Chondrocyte (in vitro differentiated cells): ENCODE measurements at regions not wholly inside any gene's neighbourhood (a gene's known extent, or its start where the extent isn't known, plus 50 kb on each side); places are given as distances from the start of the nearest gene placed in this dataset.

Source experiments
- DNase-seq: peaks from one replicate; pipeline ENCODE4 v3.0.0; 2021; ENCODE audit warnings: mixed read lengths, low spot score
- H3K27ac Mint-ChIP-seq: one replicate; pipeline ENCODE4 v1.8.0; 2021; ENCODE audit warnings: mild to moderate bottlenecking, moderate library complexity, mixed read lengths; ENCODE audit not compliant: unreplicated experiment
- H3K27me3 Mint-ChIP-seq: 2 replicates; pipeline ENCODE4 v1.8.0; 2021; ENCODE audit warnings: low read depth, mixed read lengths
- H3K36me3 Mint-ChIP-seq: 2 replicates; pipeline ENCODE4 v1.8.0; 2021; ENCODE audit warnings: low read depth, mixed read lengths
- H3K4me1 Mint-ChIP-seq: 2 replicates; pipeline ENCODE4 v1.8.0; 2021; ENCODE audit warnings: low read depth, mild to moderate bottlenecking, mixed read lengths
- H3K4me3 Mint-ChIP-seq: one replicate; pipeline ENCODE4 v1.8.0; 2021; ENCODE audit warnings: mild to moderate bottlenecking, moderate library complexity, mixed read lengths; ENCODE audit not compliant: unreplicated experiment
- H3K9me3 Mint-ChIP-seq: 2 replicates; pipeline ENCODE4 v1.8.0; 2021; ENCODE audit warnings: low read depth, mixed read lengths
- TF ChIP-seq, protein P1 (sequence below): fragments of 200-600 bp; sonication (generic); IDR thresholded peaks from 2 replicates; pipeline ENCODE4 v1.5.0; 2021; ENCODE audit warnings: antibody characterized with exemption, mild to moderate bottlenecking, moderate library complexity

DNA sequence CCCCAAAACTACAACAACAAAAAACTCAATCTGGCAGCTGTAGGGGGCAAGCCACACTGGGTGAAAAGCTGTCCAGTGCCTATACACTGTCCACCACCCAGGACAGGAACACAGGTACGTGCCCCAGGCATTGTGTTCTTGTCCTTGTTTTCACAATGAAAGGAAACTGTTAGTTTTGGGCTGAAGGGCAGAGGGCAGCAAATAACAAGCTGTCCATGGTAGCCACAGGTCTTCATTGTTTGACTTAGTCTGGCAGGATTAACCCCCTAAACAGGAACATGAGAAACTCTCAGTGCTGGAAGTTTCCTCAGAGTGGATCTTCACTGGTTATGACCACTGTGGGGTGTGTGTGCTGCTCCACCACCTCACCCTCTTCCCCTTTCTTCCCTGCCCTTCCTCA, 224.6 kb upstream of the N4BP1 start:
- DNase-seq, result no peak
- TF ChIP-seq, protein P1, sequence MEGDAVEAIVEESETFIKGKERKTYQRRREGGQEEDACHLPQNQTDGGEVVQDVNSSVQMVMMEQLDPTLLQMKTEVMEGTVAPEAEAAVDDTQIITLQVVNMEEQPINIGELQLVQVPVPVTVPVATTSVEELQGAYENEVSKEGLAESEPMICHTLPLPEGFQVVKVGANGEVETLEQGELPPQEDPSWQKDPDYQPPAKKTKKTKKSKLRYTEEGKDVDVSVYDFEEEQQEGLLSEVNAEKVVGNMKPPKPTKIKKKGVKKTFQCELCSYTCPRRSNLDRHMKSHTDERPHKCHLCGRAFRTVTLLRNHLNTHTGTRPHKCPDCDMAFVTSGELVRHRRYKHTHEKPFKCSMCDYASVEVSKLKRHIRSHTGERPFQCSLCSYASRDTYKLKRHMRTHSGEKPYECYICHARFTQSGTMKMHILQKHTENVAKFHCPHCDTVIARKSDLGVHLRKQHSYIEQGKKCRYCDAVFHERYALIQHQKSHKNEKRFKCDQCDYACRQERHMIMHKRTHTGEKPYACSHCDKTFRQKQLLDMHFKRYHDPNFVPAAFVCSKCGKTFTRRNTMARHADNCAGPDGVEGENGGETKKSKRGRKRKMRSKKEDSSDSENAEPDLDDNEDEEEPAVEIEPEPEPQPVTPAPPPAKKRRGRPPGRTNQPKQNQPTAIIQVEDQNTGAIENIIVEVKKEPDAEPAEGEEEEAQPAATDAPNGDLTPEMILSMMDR, result no peak
- Mint-ChIP-seq H3K27me3 (no peaks in the 10 kb centered on the region), H3K4me3 (no peak overlapping the region), H3K36me3 (no peaks in the 10 kb centered on the region), H3K27ac (no peak overlapping the region), H3K4me1 (no peaks in the 10 kb centered on the region), H3K9me3 (no peaks in the 10 kb centered on the region)

DNA sequence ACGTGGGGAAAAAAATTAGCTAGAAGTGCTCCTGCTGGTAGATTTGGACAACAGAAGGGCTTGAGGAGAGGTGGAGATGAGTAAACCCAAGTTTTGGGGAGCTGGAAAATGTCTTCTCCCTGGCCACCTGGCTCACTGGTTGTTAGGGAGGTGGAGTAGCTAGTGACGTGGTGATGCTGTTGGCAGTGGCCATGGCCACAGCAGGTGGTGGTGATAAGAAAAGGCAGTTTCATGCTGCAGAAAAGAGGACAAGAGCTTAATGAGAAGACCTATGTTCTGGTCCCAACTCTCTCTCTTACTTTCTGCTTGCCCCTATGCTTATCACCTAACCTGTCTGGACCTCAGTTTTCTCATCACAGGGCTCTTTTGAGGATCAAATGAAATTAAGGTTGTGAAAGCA, 223.5 kb upstream of the N4BP1 start:
- H3K36me3 Mint-ChIP-seq, result no peaks in the 10 kb centered on the region
- no peaks in the 10 kb centered on the region for H3K9me3 Mint-ChIP-seq
- DNase-seq, result no peak
- H3K4me3 Mint-ChIP-seq, result no peak overlapping the region
- no peaks in the 10 kb centered on the region for H3K27me3 Mint-ChIP-seq
- H3K27ac Mint-ChIP-seq, result no peak overlapping the region
- H3K4me1 Mint-ChIP-seq, result no peaks in the 10 kb centered on the region
- TF ChIP-seq, protein P1, result no peak

DNA sequence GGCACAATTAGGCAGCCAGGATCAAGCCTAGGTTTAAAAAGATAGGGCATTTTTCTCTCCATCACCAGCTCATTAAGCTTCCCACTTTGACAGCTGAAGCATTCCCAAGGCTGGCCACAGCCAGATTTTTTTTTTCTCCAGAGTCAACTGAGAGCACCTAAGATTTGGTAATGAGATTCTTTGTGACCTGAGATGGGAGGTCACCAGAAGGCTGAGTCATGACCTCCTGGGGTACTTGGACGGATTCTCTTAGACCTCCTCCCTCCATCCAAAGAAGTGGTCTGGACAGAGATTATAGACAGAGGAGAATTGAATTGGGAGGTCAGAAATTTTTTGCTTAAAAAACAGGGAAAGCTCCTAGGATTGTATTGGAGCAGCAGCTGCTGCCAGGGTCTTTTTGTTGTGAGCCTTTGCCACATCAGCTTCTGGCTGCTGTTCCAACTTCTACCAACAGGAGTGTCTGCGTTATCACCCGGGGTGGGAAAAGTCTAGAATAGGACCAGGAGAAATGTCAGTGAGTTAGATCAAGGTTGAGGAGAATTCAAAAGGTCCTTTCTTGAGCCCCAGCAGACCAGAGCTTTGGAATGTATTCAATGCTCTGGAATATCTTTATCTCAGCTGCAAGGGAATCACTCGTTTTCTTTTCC, 221.2 kb upstream of the N4BP1 start:
- Mint-ChIP-seq H3K4me1 (no peaks in the 10 kb centered on the region), H3K36me3 (no peaks in the 10 kb centered on the region), H3K4me3 (no peak overlapping the region), H3K27me3 (no peaks in the 10 kb centered on the region), H3K27ac (no peak overlapping the region), H3K9me3 (no peaks in the 10 kb centered on the region)
- no peak for DNase-seq
- TF ChIP-seq, protein P1, result no peak

DNA sequence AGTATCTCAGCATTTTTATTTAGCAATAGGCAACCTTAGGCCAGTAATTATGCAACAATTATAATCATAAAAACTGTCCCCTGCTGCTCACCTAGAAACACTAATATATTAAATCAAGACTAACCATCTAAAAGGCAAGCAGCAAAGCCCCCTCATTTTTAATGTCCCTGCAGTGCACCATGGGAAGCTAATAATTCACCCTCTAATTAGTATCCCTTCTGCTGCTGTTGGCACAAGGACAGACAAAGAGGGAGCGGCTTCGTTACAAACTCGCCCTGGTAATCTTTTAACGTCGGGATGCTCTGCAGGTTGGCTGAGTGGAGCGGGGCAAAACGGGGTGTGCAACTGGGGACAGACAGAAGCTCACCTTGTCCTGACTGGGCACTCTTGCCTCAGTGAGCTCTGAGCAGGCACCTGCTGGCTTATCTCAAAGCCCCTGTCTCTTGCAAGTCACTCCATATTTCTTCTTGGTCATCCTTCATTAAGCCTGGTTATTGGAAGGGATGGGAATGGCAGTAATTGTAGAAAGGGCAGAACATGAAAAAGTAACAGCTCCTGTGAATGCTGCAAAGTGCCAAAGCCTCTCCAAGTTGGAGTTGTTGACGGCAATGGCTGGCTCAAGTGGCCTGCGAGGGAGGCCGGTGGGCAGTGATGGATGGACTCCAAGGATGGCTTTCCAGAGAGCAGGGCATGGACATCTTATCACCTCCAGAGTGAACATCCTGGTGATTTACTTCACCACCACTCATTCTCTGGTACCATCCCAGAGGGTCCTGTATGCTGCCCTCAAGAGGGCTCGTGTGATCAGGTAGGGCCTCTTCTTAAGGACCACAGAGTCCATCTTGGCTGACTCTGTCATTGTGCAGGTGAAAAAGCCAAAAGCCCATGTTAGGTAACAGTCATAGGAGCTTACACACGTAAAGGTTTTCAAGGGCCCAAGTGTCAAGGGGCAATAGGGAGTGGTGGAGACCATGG, 219.6 kb upstream of the N4BP1 start:
- Mint-ChIP-seq H3K27ac (no peak overlapping the region), H3K4me1 (no peaks in the 10 kb centered on the region), H3K36me3 (no peaks in the 10 kb centered on the region), H3K9me3 (no peaks in the 10 kb centered on the region), H3K27me3 (no peaks in the 10 kb centered on the region), H3K4me3 (no peak overlapping the region)
- TF ChIP-seq, protein P1, result no peak
- no peak for DNase-seq

DNA sequence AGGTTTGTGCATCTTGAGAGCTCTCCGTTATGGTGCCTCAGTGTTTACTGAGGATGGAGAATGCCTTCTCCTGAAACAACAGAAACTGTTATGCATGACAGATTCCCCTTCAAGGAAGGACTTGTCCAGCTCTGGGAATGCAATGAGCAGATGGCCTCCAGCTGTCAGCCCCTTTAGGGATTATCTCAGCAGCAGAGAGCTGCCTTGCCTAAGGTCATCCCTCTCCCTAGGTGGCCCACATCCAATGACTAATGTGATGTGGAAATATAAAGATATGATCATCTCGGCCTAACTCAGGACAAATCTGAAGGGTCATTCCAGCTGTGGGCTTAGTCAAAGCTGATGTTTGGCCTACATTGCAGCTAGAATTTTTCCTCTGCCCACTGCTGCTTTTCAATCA, 214.3 kb upstream of the N4BP1 start:
- Mint-ChIP-seq H3K4me1 (no peaks in the 10 kb centered on the region), H3K9me3 (no peaks in the 10 kb centered on the region), H3K4me3 (no peak overlapping the region), H3K27me3 (no peaks in the 10 kb centered on the region), H3K36me3 (no peaks in the 10 kb centered on the region), H3K27ac (no peak overlapping the region)
- no peak for DNase-seq
- TF ChIP-seq, protein P1, result no peak
